HG02870 (cell line): ENCODE measurements at regions not wholly inside any gene's neighbourhood (a gene's known extent, or its start where the extent isn't known, plus 50 kb on each side); places are given as distances from the start of the nearest gene placed in this dataset.
A peak's percentile ranks its signal among the peaks of the same experiment; 100 is the strongest.

Experiments
- ATAC-seq: cut with Tn5 transposase; IDR thresholded peaks from one replicate; pipeline ENCODE4 v1.9.1; 2021; ENCODE audit warnings: mild to moderate bottlenecking, moderate library complexity; ENCODE audit not compliant: unreplicated experiment

- ATAC-seq = no peak
Observed at GRCh38 chr5:60020457-60020856, 126.9 kb upstream of the PDE4D start.

- peak; percentile 40 for ATAC-seq
Observed at GRCh38 chr5:60018960-60019359, 125.4 kb upstream of the PDE4D start.

GRCh38 chr5:60018091-60018490 is 124.6 kb upstream of the PDE4D start:
- ATAC-seq = no peak

- ATAC-seq = no peak
Observed at GRCh38 chr5:60014331-60014730, 120.8 kb upstream of the PDE4D start.

- no peak for ATAC-seq
Observed at GRCh38 chr5:60010853-60011252, 117.3 kb upstream of the PDE4D start.

- no peak for ATAC-seq
Observed at GRCh38 chr5:60010328-60010727, 116.8 kb upstream of the PDE4D start.

- ATAC-seq = no peak
Observed at GRCh38 chr5:60007729-60008128, 114.2 kb upstream of the PDE4D start.

- ATAC-seq = no peak
Observed at GRCh38 chr5:59999056-59999455, 105.5 kb upstream of the PDE4D start.

GRCh38 chr5:59992206-59992605 is 98.7 kb upstream of the PDE4D start:
- no peak for ATAC-seq

GRCh38 chr5:59988396-59988795 is 94.9 kb upstream of the PDE4D start:
- no peak for ATAC-seq

GRCh38 chr5:59976342-59976741 is 82.8 kb upstream of the PDE4D start:
- no peak for ATAC-seq

- ATAC-seq = no peak
Observed at GRCh38 chr5:59972043-59972442, 78.5 kb upstream of the PDE4D start.

- ATAC-seq = no peak
Observed at GRCh38 chr5:59959330-59959729, 65.8 kb upstream of the PDE4D start.

- ATAC-seq = no peak
Observed at GRCh38 chr5:59956130-59956783, 62.7 kb upstream of the PDE4D start.

GRCh38 chr5:59955241-59955640 is 61.7 kb upstream of the PDE4D start:
- ATAC-seq = no peak

GRCh38 chr5:59943452-59944113 is 50.1 kb upstream of the PDE4D start:
- ATAC-seq = no peak
